ENCODE measurements at regions not wholly inside any gene's neighbourhood (a gene's known extent, or its start where the extent isn't known, plus 50 kb on each side); places are given as distances from the start of the nearest gene placed in this dataset.

DNA sequence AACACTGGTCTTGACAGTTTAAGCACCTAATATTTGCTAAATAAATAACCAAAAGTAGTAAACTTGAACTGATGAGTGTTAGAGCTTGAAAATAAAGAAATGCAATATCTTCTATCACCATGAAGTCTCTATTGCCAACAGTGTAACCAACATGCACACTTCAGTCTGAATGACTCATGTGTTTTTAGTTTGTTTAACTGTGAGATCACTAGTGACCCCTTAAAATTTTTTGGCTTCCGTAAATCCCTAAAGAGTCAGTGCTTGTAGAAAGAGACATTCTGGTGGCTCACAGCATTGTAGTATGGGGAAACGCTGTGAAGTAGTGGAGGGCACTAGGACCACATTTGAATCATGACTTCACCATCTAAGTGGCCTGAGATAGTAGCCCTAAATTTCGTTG lies 341.1 kb downstream of the PMP22 start:
- intact Hi-C loops (cut with DNase I): no loop called here
- no peak for DNase-seq (ENCODE audit: extremely low spot score in 2 of 2)
- no peak for TF ChIP-seq POLR2AphosphoS5 (IDR thresholded peaks at IDR 0.05; ENCODE audit: insufficient read depth in 1 of 2, low read depth in 1 of 2)
- no peak for TF ChIP-seq POLR2A (IDR thresholded peaks at IDR 0.05)
- TF ChIP-seq, protein P1, sequence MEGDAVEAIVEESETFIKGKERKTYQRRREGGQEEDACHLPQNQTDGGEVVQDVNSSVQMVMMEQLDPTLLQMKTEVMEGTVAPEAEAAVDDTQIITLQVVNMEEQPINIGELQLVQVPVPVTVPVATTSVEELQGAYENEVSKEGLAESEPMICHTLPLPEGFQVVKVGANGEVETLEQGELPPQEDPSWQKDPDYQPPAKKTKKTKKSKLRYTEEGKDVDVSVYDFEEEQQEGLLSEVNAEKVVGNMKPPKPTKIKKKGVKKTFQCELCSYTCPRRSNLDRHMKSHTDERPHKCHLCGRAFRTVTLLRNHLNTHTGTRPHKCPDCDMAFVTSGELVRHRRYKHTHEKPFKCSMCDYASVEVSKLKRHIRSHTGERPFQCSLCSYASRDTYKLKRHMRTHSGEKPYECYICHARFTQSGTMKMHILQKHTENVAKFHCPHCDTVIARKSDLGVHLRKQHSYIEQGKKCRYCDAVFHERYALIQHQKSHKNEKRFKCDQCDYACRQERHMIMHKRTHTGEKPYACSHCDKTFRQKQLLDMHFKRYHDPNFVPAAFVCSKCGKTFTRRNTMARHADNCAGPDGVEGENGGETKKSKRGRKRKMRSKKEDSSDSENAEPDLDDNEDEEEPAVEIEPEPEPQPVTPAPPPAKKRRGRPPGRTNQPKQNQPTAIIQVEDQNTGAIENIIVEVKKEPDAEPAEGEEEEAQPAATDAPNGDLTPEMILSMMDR (IDR thresholded peaks at IDR 0.05): no peak
- Histone ChIP-seq H3K27ac (no peak overlapping the region), H3K4me1 (no peaks in the 10 kb centered on the region), H3K9me3 (no peaks in the 10 kb centered on the region), H3K4me3 (no peak overlapping the region), H3K36me3 (no peaks in the 10 kb centered on the region), H3K27me3 (no peaks in the 10 kb centered on the region)

DNA sequence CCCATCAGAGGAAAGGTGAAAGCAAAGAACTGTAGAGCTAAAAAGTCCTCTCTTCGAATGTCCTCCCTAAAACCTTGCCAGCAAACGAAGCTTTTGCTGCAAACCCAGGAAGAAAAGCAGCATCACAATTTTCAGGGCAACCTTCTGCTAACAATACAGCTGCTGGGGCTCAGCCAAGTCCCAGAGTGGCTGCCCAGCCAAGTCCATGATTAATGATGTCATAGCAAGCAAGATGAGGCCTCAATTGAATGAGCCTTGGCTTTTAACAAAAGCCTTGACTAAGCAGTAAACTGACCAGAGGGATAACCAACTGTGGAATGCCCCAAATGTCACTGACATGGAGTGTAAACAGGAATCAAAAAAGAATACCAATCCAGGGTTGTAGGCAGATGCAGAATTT lies 342.7 kb downstream of the PMP22 start:
- Histone ChIP-seq H3K4me1 (no peaks in the 10 kb centered on the region), H3K36me3 (no peaks in the 10 kb centered on the region), H3K27me3 (no peaks in the 10 kb centered on the region), H3K9me3 (no peaks in the 10 kb centered on the region), H3K4me3 (no peak overlapping the region), H3K27ac (no peak overlapping the region)
- TF ChIP-seq POLR2AphosphoS5 (IDR thresholded peaks at IDR 0.05; ENCODE audit: insufficient read depth in 1 of 2, low read depth in 1 of 2) (no peak), POLR2A (IDR thresholded peaks at IDR 0.05) (no peak)
- TF ChIP-seq, protein P1 (IDR thresholded peaks at IDR 0.05): no peak
- no peak for DNase-seq (ENCODE audit: extremely low spot score in 2 of 2)
- intact Hi-C loops (cut with DNase I): no loop called here

DNA sequence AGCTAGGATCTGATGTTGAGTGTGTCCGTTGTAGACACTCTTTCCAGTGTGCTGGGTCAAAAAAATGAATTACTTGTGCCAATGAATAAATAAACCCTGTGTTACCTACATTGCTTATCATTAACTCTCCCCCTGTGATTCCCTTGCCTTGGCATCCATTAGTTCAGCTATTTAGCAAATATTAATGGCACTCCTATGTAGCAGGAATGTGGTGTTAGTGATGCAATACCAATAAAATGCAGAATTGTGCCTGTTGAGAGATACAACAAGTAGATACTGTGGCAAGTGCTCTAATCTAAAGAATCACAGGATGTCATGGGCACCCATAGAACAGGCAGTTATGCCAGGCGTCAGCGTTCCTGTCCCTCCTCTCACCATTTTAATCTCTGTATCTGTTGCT lies 343.2 kb downstream of the PMP22 start:
- H3K9me3 ChIP-seq: no peaks in the 10 kb centered on the region
- no peak overlapping the region for H3K4me3 ChIP-seq
- TF ChIP-seq POLR2AphosphoS5 (IDR thresholded peaks at IDR 0.05; ENCODE audit: insufficient read depth in 1 of 2, low read depth in 1 of 2) (no peak), POLR2A (IDR thresholded peaks at IDR 0.05) (no peak)
- TF ChIP-seq, protein P1 (IDR thresholded peaks at IDR 0.05): no peak
- no peaks in the 10 kb centered on the region for H3K4me1 ChIP-seq
- H3K27ac ChIP-seq: no peak overlapping the region
- intact Hi-C loops (cut with DNase I): no loop called here
- DNase-seq (ENCODE audit: extremely low spot score in 2 of 2): no peak
- H3K36me3 ChIP-seq: no peaks in the 10 kb centered on the region
- no peaks in the 10 kb centered on the region for H3K27me3 ChIP-seq

DNA sequence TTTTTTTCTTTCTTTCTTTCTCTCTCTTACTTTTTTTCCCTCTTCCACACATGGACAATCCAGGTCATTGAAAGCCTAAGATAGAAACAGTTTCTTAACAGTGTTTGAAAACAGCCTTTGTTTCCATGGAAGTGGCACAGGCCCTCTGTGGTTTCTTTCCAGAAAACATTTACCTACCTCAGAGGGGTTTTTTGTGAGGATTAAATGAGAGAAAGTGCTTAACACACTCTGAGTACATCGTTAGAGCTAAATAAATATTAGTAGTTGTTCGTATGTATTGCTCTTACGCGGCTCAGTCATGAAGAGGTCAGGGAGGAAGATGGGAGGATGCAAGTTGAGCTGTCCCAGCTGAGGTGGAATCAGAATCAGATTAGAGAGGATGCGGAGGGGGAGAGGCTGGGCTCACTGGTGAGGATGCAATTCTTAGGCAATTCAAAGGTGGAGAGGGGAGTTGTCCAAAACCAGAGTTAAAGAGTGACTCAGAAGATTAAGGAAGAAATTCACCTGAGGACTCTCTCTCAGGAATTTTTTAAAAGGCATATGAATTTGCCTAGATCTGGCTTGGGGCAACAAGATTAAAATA lies 345.4 kb downstream of the PMP22 start:
- intact Hi-C loops (cut with DNase I): no loop called here
- TF ChIP-seq POLR2A (IDR thresholded peaks at IDR 0.05) (no peak), POLR2AphosphoS5 (IDR thresholded peaks at IDR 0.05; ENCODE audit: insufficient read depth in 1 of 2, low read depth in 1 of 2) (no peak)
- TF ChIP-seq, protein P1 (IDR thresholded peaks at IDR 0.05): no peak
- no peaks in the 10 kb centered on the region for H3K4me1 ChIP-seq

DNA sequence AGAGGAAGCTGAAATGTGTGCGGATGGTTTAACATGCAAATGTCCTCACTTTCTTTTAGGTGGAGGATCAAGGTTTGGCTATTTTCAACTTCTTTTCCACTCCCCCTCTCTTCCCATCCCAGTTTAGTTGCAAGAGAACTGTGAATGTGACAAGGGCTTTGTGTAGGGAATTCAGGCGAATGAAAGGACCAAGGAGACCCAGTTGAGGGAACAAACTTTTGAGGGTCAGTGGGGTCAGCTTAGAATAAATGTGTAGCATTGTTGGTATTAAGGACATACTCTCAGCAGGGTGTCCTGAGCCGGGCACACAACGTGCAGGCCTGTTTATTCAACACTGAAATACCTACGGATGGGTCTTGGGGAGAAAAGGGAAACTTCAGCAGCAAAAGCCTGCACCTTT lies 346.0 kb downstream of the PMP22 start:
- intact Hi-C loops (cut with DNase I): no loop called here
- Histone ChIP-seq H3K27ac (no peak overlapping the region), H3K4me3 (no peak overlapping the region), H3K9me3 (no peaks in the 10 kb centered on the region), H3K27me3 (no peaks in the 10 kb centered on the region), H3K36me3 (no peaks in the 10 kb centered on the region), H3K4me1 (no peaks in the 10 kb centered on the region)
- DNase-seq (ENCODE audit: extremely low spot score in 2 of 2): no peak
- TF ChIP-seq POLR2AphosphoS5 (IDR thresholded peaks at IDR 0.05; ENCODE audit: insufficient read depth in 1 of 2, low read depth in 1 of 2): no peak

More for the DNA sequence above, 345.4 kb downstream of the PMP22 start:
- H3K4me3 ChIP-seq: no peak overlapping the region
- H3K36me3 ChIP-seq: no peaks in the 10 kb centered on the region
- no peaks in the 10 kb centered on the region for H3K27me3 ChIP-seq
- no peak overlapping the region for H3K27ac ChIP-seq
- DNase-seq (ENCODE audit: extremely low spot score in 2 of 2): no peak
- H3K9me3 ChIP-seq: no peaks in the 10 kb centered on the region
